SW 1271 (cell line): ENCODE measurements at regions not wholly inside any gene's neighbourhood (a gene's known extent, or its start where the extent isn't known, plus 50 kb on each side); places are given as distances from the start of the nearest gene placed in this dataset.
A peak's percentile ranks its signal among the peaks of the same experiment; 100 is the strongest.

Experiments used
- DNase-seq, 2 experiments: peaks; one replicate each; lab custom pipeline; 2025; lab: John Stamatoyannopoulos, UW

GRCh38 chr5:129341306-129341705 is 118.8 kb upstream of the ADAMTS19 start:
- DNase-seq, result no peak

DNA sequence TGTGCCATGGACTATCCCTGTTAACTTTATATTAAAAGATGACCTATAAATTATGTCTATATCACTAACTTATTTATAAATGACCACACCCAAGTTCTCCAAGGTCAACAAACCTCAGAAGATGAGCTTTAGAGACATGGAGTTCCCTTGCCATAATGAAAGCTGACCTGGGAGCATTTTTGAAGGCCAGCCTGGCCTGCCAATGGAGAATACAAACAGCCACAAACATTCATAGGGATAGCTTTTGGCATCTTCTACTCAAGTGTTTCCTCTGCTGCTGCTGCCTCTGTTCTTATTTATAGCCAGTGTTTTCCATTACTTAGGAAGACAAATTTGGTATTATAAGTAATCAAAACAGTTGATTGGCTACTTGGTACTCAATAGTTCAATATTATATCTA is 117.3 kb upstream of the ADAMTS19 start:
- DNase-seq, result no peak

DNA sequence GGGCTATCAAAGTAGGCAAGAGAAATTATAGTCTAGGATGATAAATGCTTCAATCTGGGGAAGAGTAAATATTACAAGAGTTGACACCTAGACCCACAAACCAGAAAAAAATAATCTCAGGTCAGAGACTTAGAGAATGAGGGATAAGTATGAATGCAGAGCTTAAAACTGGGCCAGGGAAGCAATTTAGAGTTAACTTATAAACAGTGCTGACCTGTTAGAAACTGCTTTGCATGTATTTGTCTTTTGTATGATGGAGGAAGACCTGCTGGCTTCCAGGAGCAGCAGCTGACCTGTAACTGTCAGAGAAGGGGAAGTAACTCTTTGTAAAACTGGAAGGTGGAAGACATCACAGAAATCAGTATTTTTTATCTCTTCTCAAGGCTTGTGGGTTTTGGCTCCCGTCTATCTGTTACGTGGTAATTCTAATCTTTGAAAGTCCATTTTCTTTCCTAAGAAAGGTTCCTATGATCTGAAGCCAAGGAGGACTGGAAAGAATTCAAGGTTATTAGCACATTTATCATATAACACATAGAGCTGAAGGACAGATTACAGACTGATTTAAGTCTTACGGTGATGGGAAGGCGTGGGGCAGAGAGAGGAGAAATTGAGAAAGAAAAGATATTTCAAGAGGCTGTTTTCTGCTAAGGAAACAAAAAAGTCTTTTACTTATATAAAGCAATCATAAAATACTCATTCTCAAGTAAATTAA is 114.7 kb upstream of the ADAMTS19 start:
- DNase-seq, result no peak

- no peak for DNase-seq
Observed at GRCh38 chr5:129356846-129357245, 103.3 kb upstream of the ADAMTS19 start.

- no peak for DNase-seq
Observed at GRCh38 chr5:129358069-129358468, 102.0 kb upstream of the ADAMTS19 start.

DNA sequence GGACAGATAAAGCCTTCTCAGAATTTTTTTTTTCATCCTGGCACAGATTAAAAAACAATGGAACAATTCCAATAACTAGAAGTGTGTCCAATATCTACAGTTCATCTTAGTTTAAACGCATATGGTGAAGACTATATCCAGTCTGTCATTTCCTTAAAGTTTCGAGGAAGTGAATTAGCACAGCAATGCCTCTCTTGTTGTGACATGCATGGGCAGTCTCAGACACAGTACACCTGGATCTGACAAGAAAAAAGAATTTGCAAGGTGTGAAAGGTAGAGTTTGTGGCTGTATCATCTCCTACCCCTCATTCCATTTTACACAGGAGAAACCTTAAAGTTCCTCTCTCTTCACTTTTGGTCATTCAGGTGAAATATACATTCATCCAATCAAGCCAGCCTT is 100.6 kb upstream of the ADAMTS19 start:
- DNase-seq, result no peak

DNA sequence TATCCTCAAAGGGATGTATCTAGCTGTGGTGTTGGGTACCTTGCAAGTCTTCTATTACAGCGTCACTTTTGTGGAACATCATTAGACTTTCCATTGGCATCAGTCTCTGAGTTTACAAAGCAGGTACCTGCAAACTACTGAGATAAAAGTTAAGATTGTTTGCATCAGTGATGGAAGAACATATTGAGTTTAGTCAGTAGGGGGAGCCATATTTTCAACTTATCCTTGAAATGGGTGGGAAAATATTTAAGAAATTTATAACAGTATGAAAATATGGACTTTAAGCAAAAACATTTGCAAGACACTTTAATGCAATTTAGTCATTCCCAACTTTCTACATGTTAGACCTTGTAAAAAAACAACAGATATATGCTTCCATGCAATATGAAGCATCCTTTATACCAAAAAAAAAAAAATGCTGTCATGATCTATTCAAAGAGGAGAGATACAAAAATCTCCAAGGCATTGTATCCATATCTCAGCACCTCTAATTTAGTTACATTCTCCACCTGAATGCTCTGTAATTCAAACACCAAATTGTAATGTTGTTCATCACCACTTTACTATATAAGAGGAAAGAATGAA is 98.6 kb upstream of the ADAMTS19 start:
- DNase-seq, result peak in 1 of 2 experiments; percentile 29

GRCh38 chr5:129362456-129362855 is 97.6 kb upstream of the ADAMTS19 start:
- no peak for DNase-seq

DNA sequence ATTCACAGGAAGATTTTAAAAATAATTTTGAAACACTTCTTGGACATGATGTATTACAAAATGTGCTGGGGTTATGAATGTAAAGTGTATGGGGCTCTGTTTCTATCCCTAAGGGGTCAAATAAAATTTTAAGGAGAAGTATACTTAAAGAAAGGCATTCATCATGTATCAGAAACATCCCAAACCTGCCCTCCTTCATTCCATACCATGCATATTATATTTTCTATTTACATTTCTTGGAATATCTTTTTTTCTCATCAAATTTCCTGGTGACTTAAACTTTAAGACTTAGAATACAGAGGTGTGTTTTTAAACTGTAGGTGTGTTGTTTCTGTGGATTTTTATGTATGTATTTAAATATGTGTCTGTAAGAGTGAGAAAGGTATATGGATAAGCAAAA is 96.1 kb upstream of the ADAMTS19 start:
- no peak for DNase-seq

DNA sequence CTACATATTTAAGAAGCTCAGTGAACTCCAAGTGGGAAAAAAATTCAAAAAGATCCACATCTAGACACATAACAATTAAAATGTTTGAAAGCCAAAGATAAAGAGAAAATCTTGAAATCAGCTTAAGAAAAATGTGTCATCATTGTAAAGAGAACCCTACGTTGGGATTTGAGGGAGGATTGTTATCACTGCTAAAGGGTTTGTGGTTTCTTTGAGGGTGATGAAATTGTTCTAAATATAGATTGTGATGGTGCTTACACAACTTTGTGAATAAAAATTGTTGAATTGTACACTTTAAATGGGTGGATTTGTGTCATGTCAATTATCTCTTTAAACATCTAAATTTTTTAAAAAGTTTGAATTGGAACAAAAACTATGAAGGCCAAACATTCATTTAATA is 92.2 kb upstream of the ADAMTS19 start:
- DNase-seq, result no peak

- no peak for DNase-seq
Observed at GRCh38 chr5:129372025-129372424, 88.1 kb upstream of the ADAMTS19 start.

GRCh38 chr5:129377504-129377903 is 82.6 kb upstream of the ADAMTS19 start:
- no peak for DNase-seq

- DNase-seq, result no peak
Observed at GRCh38 chr5:129378961-129379360, 81.1 kb upstream of the ADAMTS19 start.

GRCh38 chr5:129379406-129379805 is 80.7 kb upstream of the ADAMTS19 start:
- DNase-seq, result peak in 1 of 2 experiments; percentile 8

DNA sequence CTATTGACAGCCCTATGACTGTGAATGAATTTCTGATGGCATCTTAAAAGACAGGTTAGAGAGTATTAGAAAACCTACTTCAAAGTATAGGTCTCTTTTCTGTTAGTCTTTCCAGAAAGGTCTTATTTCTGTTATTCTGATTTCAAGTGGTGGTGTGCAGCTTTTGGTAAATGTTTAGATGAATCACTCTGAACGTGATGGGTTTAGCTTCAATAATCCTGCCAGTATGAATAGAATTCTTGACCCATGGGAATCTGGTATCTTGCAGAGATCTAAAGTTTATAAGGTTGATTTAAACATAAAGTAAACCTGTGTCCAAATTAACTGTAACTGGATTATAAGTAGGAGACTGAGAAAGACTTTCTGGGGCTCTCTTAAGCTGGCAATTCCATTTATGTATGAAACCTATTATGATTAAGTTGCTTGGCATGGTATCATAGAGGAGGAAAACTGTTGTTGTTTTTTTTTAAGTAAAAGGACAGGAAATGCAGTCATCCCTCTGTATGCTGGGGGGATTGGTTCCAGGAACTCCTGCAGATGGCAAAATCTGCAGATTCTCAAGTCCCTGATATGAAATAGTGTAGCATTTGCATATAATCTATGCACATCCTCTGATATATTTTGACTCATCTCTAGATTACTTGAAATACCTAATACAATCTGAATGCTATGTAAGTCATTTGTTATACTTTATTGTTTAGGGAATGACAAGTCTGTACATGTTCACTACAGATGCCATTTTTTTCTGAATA is 77.0 kb upstream of the ADAMTS19 start:
- DNase-seq, result no peak

DNA sequence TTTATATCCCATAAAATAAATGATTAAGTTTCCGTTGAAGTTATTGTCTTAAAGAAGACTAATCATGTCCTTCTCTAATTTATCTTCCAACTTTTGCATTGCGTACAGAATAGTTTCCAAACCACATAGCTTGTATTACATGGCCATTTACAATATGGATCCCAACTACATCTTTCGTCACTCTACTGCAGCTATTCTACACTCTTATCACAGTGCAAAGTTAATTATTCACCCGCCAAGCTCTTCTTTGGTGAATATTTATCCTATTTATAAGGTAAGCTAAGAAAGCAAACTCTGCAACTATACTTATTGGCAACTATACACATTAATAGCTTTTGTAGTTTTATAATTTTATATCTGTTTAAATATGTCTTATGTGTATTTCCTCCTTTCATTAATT is 75.9 kb upstream of the ADAMTS19 start:
- DNase-seq, result no peak

DNA sequence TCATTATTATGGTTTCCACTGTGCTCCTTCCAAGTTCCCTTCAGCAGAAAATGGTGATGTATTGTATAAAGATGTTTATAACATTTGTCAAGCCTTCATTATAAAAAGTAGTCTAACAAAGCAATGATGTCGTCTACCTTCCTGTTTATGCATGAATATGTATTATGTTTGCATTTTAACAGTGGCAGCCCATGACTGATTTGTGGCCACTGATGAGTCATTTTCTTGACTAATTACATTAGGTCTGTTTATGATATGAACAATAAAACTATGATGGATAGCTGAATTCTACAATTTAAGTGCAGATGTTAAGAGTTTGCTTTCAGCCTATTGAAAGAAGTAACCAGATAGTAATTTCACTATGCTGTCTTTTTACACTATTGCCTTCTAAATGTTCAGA is 75.4 kb upstream of the ADAMTS19 start:
- no peak for DNase-seq

DNA sequence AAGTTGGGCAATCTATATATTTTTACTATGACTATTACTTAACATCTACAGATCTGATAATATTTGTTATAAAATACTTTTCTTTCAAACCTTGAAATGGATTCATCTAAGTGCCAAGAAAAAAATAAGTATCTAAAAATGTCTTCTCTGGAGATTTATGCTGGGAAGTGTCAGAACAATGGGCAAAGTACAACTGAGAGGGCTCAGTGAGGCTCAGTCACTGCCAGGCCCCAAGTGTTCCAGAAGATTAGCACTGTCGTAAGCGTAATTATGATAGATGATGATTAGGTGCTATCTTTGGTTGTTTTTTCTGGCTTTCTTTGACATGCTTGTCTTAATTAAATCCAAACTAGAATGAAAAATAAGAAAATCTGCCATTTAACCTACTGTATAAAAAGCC is 72.2 kb upstream of the ADAMTS19 start:
- DNase-seq, result no peak

GRCh38 chr5:129392681-129393080 is 67.4 kb upstream of the ADAMTS19 start:
- no peak for DNase-seq

DNA sequence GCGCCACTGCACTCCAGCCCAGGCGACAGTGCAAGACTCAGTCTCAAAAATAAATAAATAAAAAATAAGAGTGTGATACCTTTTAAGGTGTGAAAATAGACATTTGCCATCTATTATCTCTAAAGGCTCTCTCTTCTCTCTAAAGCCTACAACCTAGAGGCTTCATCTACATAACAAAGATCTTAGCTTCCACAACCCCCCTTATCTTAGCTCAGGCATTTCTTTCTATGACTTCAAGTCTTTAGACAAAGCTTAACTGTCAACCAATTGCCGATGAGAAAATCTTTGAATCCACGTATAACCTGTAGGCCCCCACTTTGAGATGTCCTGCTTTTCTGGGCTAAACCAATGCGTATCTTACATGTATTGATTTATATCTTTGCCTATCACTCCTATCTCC is 64.9 kb upstream of the ADAMTS19 start:
- no peak for DNase-seq

DNA sequence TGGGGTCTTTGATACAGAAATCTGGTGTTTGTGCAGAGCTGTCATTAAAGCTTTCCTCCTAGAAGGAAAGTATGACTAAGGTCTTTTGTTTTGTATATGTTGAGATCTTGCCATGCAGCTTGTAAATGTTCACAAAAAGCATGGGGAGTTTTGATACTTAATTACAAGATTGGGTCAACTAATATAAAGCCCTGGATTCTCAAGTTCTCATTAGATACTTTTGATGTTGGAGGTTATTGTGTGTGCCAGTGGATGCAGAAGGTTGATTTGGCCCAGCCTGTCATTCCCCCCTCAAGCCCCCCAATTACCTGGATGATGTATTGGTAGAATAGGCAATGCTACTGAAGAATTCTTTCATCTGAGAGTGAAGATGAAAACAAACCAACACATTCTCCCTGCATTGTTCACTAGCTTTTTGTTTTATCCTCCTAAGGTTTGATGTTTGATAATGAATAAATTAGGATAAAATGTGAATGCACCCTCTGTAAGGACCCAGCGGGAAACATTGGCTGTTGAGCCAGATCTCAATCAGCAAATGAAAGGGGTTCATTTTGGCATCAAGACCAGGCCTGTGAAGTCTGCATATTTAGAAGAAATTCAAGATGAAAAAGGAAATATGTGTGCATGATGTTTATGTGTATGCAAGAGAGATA is 61.9 kb upstream of the ADAMTS19 start:
- DNase-seq, result no peak

DNA sequence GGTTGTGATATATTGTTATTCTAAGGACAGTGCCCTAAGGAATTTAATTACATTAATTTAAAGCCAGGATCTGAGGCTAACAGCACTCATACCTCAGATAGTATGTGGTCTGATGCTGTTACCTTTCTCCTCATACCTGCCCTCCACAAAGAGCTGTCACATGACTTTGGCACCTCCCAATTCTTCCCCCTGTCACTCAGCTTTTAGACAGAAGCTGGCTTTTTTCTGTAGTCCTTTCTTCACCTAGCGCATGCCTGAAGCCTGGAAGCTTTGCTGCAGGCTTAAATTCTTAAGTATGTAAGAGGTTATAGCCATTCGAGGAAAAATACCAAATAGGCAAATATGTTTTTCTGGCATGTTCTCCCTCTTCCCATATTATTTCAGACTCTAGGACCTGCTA is 61.0 kb upstream of the ADAMTS19 start:
- no peak for DNase-seq
